ENCODE measurements at regions not wholly inside any gene's neighbourhood (a gene's known extent, or its start where the extent isn't known, plus 50 kb on each side); places are given as distances from the start of the nearest gene placed in this dataset.

GRCh38 chr4:147371661-147372060 is 109.2 kb upstream of the EDNRA start:
- Histone ChIP-seq H3K23me2 (ENCODE audit: low read depth, low read length) (no peaks in the 10 kb centered on the region), H4K5ac (ENCODE audit: insufficient read length, low read depth, low read length) (no peak overlapping the region), H2BK5ac (ENCODE audit: low read depth, low read length) (no peak overlapping the region), H3K18ac (ENCODE audit: extremely low read depth, low read length) (no peak overlapping the region), H3K27me3 (replicated peaks in 1 of 4; ENCODE audit: control insufficient read depth in 3 of 4, extremely low read depth in 1 of 4, insufficient read depth in 3 of 4, low read length in 3 of 4) (no peaks in the 10 kb centered on the region), H3K79me2 (ENCODE audit: control insufficient read depth in 1 of 2, insufficient read depth in 2 of 2, low read length in 2 of 2) (no peaks in the 10 kb centered on the region), H2AK5ac (ENCODE audit: low read depth, low read length) (no peak overlapping the region), H3K23ac (ENCODE audit: insufficient read length) (no peak overlapping the region), H4K91ac (replicated peaks; ENCODE audit: insufficient read length, low read length) (no peak overlapping the region), H3K79me1 (ENCODE audit: low read depth, low read length) (no peaks in the 10 kb centered on the region), H3K56ac (replicated peaks; ENCODE audit: insufficient read length, low read depth, low read length) (no peak overlapping the region), H3K4me2 (ENCODE audit: insufficient read depth in 1 of 2, low read depth in 2 of 2, low read length in 2 of 2) (no peak overlapping the region), H2BK12ac (ENCODE audit: low read depth, low read length) (no peak overlapping the region), H3K9ac (replicated peaks in 1 of 4; ENCODE audit: extremely low read depth in 1 of 4, low read depth in 3 of 4, low read length in 3 of 4) (no peak overlapping the region), H4K8ac (ENCODE audit: extremely low read depth, insufficient read depth, low read length) (no peak overlapping the region), H2BK15ac (ENCODE audit: low read length) (no peak overlapping the region), H3K36me3 (ENCODE audit: control insufficient read depth in 2 of 4, insufficient read depth in 4 of 4, low read length in 3 of 4) (no peaks in the 10 kb centered on the region), H3K27ac (ENCODE audit: low read depth, low read length) (no peak overlapping the region), H3K9me3 (ENCODE audit: insufficient read depth in 2 of 2, low read depth in 1 of 2, low read length in 1 of 2) (peaks cover 6 to 9% of the 10 kb centered on the region in 2 experiments; a peak in 3 of 4 replicates), H3K14ac (ENCODE audit: insufficient read length) (no peak overlapping the region), H3K4ac (replicated peaks; ENCODE audit: insufficient read length, low read depth, low read length) (no peak overlapping the region), H3K4me3 (ENCODE audit: extremely low read depth in 1 of 4, insufficient read depth in 2 of 4, low read depth in 3 of 4, low read length in 4 of 4) (no peak overlapping the region), H3K4me1 (replicated peaks in 1 of 4; ENCODE audit: control insufficient read depth in 3 of 4, insufficient read depth in 4 of 4, low read length in 3 of 4) (no peaks in the 10 kb centered on the region), H2BK20ac (ENCODE audit: low read length) (no peak overlapping the region), H2AFZ (ENCODE audit: low read length) (no peak overlapping the region), H2BK120ac (replicated peaks; ENCODE audit: low read depth, low read length) (no peak overlapping the region), H4K20me1 (replicated peaks in 1 of 2; ENCODE audit: control insufficient read depth in 1 of 2, insufficient read depth in 2 of 2, low read length in 2 of 2) (no peaks in the 10 kb centered on the region)
- FAIRE-seq, result no peak
- CTCF ChIA-PET (ENCODE audit: partially characterized antibody), result no interaction called here
- DNase-seq (ENCODE audit: low read depth in 1 of 2, low spot score in 2 of 2), result no peak
- POLR2A ChIA-PET (ENCODE audit: partially characterized antibody), result no interaction called here
- TF ChIP-seq KDM5A (IDR thresholded peaks at IDR 0.05; ENCODE audit: low read length) (no peak), CEBPB (IDR thresholded peaks at IDR 0.05; ENCODE audit: low read depth, low read length) (no peak)
- TF ChIP-seq, protein P1, sequence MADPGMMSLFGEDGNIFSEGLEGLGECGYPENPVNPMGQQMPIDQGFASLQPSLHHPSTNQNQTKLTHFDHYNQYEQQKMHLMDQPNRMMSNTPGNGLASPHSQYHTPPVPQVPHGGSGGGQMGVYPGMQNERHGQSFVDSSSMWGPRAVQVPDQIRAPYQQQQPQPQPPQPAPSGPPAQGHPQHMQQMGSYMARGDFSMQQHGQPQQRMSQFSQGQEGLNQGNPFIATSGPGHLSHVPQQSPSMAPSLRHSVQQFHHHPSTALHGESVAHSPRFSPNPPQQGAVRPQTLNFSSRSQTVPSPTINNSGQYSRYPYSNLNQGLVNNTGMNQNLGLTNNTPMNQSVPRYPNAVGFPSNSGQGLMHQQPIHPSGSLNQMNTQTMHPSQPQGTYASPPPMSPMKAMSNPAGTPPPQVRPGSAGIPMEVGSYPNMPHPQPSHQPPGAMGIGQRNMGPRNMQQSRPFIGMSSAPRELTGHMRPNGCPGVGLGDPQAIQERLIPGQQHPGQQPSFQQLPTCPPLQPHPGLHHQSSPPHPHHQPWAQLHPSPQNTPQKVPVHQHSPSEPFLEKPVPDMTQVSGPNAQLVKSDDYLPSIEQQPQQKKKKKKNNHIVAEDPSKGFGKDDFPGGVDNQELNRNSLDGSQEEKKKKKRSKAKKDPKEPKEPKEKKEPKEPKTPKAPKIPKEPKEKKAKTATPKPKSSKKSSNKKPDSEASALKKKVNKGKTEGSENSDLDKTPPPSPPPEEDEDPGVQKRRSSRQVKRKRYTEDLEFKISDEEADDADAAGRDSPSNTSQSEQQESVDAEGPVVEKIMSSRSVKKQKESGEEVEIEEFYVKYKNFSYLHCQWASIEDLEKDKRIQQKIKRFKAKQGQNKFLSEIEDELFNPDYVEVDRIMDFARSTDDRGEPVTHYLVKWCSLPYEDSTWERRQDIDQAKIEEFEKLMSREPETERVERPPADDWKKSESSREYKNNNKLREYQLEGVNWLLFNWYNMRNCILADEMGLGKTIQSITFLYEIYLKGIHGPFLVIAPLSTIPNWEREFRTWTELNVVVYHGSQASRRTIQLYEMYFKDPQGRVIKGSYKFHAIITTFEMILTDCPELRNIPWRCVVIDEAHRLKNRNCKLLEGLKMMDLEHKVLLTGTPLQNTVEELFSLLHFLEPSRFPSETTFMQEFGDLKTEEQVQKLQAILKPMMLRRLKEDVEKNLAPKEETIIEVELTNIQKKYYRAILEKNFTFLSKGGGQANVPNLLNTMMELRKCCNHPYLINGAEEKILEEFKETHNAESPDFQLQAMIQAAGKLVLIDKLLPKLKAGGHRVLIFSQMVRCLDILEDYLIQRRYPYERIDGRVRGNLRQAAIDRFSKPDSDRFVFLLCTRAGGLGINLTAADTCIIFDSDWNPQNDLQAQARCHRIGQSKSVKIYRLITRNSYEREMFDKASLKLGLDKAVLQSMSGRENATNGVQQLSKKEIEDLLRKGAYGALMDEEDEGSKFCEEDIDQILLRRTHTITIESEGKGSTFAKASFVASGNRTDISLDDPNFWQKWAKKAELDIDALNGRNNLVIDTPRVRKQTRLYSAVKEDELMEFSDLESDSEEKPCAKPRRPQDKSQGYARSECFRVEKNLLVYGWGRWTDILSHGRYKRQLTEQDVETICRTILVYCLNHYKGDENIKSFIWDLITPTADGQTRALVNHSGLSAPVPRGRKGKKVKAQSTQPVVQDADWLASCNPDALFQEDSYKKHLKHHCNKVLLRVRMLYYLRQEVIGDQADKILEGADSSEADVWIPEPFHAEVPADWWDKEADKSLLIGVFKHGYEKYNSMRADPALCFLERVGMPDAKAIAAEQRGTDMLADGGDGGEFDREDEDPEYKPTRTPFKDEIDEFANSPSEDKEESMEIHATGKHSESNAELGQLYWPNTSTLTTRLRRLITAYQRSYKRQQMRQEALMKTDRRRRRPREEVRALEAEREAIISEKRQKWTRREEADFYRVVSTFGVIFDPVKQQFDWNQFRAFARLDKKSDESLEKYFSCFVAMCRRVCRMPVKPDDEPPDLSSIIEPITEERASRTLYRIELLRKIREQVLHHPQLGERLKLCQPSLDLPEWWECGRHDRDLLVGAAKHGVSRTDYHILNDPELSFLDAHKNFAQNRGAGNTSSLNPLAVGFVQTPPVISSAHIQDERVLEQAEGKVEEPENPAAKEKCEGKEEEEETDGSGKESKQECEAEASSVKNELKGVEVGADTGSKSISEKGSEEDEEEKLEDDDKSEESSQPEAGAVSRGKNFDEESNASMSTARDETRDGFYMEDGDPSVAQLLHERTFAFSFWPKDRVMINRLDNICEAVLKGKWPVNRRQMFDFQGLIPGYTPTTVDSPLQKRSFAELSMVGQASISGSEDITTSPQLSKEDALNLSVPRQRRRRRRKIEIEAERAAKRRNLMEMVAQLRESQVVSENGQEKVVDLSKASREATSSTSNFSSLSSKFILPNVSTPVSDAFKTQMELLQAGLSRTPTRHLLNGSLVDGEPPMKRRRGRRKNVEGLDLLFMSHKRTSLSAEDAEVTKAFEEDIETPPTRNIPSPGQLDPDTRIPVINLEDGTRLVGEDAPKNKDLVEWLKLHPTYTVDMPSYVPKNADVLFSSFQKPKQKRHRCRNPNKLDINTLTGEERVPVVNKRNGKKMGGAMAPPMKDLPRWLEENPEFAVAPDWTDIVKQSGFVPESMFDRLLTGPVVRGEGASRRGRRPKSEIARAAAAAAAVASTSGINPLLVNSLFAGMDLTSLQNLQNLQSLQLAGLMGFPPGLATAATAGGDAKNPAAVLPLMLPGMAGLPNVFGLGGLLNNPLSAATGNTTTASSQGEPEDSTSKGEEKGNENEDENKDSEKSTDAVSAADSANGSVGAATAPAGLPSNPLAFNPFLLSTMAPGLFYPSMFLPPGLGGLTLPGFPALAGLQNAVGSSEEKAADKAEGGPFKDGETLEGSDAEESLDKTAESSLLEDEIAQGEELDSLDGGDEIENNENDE (IDR thresholded peaks at IDR 0.05; ENCODE audit: insufficient replicate concordance, low read length), result no peak
